Heart right ventricle (tissue), 16 donors: ENCODE measurements at regions not wholly inside any gene's neighbourhood (a gene's known extent, or its start where the extent isn't known, plus 50 kb on each side); places are given as distances from the start of the nearest gene placed in this dataset.

Source experiments
- ATAC-seq, 8 donors: fragments of 200-7000 bp; cut with Tn5 transposase; one replicate each; pipeline ENCODE4 v1.9.1; 2020; ENCODE audit warnings: mild to moderate bottlenecking in 8 of 8, moderate library complexity in 8 of 8, moderate number of reproducible peaks in 1 of 8
- DNase-seq, 2 donors: peaks; one replicate each; pipeline ENCODE4 v3.0.0-alpha.2; 2020
- H3K27ac ChIP-seq, 10 donors: fragments of 200-600 bp; sonication (generic) in 2 of 10; one replicate each; pipeline versions ENCODE4 v1.5.0 to v1.8.0; 2020 to 2022; ENCODE audit warnings: mild to moderate bottlenecking in 3 of 10
- H3K27me3 ChIP-seq, 7 donors: fragments of 200-600 bp; one replicate each; pipeline ENCODE4 v1.8.0; 2021 to 2022; ENCODE audit warnings: mild to moderate bottlenecking in 2 of 7
- H3K36me3 ChIP-seq, 9 donors: fragments of 200-600 bp; sonication (generic) in 1 of 9; one replicate each; pipeline versions ENCODE4 v1.5.0 to v1.8.0; 2020 to 2022; ENCODE audit warnings: mild to moderate bottlenecking in 2 of 9
- H3K4me1 ChIP-seq, 9 donors: fragments of 200-600 bp; sonication (generic) in 1 of 9; one replicate each; pipeline versions ENCODE4 v1.5.0 to v1.8.0; 2020 to 2022; ENCODE audit warnings: mild to moderate bottlenecking in 4 of 9
- H3K4me3 ChIP-seq, 10 donors: fragments of 200-600 bp; sonication (generic) in 2 of 10; one replicate each; pipeline versions ENCODE4 v1.5.0 to v1.8.0; 2020 to 2022; ENCODE audit warnings: mild to moderate bottlenecking in 7 of 10, moderate library complexity in 2 of 10
- H3K9me3 ChIP-seq, 11 donors: fragments of 200-600 bp in 10 of 11; sonication (generic) in 2 of 11; one replicate each; pipeline versions ENCODE4 v1.5.0 to v1.8.0; 2013 to 2022; ENCODE audit warnings: mild to moderate bottlenecking in 2 of 11, control low read depth in 1 of 11, moderate library complexity in 1 of 11
- CTCF ChIP-seq, 9 donors: fragments of 200-600 bp; sonication (generic) in 2 of 9; IDR thresholded peaks; one replicate each; pipeline versions ENCODE4 v1.5.0 to v1.8.0; 2021 to 2022; ENCODE audit warnings: antibody characterized with exemption in 9 of 9, mild to moderate bottlenecking in 5 of 9, moderate library complexity in 1 of 9
- WGBS, 2 donors: extraction: QIAGEN DNeasy Blood & Tissue Kit; methylation state at CpG; one replicate each; pipeline ENCODE4 v1.1.7; 2013; ENCODE audit warnings: inconsistent platforms in 1 of 2; 5-methylcytosine and 5-hydroxymethylcytosine counted together
- intact Hi-C, 10 donors: fragments of 100-400 bp; cut with DNase I; formaldehyde crosslinking; loops; one replicate each; pipeline versions ENCODE4 v1.11.1 to v1.14.2; 2022
- donor health status: Arrhythmogenic right ventricular cardiomyopathy.
- donor health status: ischemic (EF 13 %, LVEDD 7.1; RV severe dilation, severe dysfunction).
- donor health status: healthy with polysubstance abuse.
- donor health status: DM: no; HTN: yes; CAD: no.
- donor health status: DM: no; HTN: no; CAD: no.
- donor health status: ischemic (EF 25% LVEDD 6.9; RV normal size, moderate dysfunction).
- donor health status: ischemic (EF 25% LVEDD 5.7; RV mildly dilated, moderate dysfunction).
- donor health status: healthy.
- donor health status: DM: yes; HTN: yes; CAD: no.
- donor health status: Ischemic cardiomyopathy.
- donor health status: ischemic (EF 35%, LVEDD 5.7; RV mildly dilated, moderate dysfunction).
- donor health status: nonischemic (EF 11% LVEDD 7.7; RV severe dilation, severe dysfunction).
- donor health status: DM: yes; HTN: yes; CAD: no.
- donor health status: PGD.
- donor health status: ischemic (EF 29% LVEDD 5.4; RV normal size, mild dysfunction).
- donor health status: nonischemic (EF 23%, LVEDD 6.1; RV moderate dilation, normal function).

GRCh38 chr1:101667761-101668160, 329.0 kb downstream of the OLFM3 start:
- no peak for ATAC-seq

DNA sequence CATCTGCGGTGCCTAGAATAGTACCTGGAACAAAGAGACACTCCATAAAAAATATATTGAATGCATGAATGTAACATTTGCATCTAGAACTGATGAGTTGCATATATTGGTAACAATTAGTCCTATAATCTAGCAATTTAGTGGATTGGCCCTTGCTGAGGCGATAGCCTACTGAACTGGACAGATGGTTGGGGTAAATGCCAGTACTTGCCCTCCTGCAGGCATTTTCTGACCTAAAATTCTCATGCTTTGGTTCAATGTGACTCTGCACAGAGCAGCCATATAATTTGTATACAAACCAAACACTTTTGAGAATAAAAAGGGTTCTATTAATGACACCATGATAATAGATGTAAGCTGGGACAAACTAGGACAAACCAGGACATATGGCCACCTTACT, 313.6 kb downstream of the OLFM3 start:
- ATAC-seq = no peak

More at GRCh38 chr1:101667761-101668160, 329.0 kb downstream of the OLFM3 start:
- Histone ChIP-seq H3K36me3 (no peaks in the 10 kb centered on the region), H3K4me3 (no peak overlapping the region), H3K27me3 (no peaks in the 10 kb centered on the region), H3K27ac (no peak overlapping the region), H3K4me1 (no peaks in the 10 kb centered on the region), H3K9me3 (peaks cover 0 to 25% (median 8%) of the 10 kb centered on the region in 11 donors)
- TF ChIP-seq CTCF (IDR thresholded peaks at IDR 0.05) = no peak
- WGBS, 2 donors = 67 to 69% methylated on average over 2 of the region's 2 CpGs
- intact Hi-C loops = no loop called here
- DNase-seq = no peak

DNA sequence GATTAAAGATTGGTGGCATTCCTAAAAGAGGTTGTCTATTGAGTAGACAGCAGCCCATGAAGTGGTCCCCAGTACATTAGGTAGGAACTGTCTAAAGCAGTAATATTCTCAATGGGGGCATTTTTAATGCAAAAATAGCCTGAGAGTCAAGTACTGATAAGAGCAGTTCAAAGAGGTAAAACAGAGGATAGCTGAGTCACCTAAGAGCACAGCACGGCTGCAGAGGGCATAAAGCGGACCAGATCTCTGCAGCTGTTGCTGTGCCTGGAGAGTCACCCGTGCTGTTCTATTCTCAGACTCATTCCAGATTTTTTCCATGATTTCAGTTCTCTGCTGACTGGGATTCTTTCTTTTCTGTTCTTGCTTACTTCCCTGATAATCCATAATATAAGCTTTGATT, 313.2 kb downstream of the OLFM3 start:
- intact Hi-C loops = no loop called here
- Histone ChIP-seq H3K4me1 (peaks cover 0 to 9% (median 0%) of the 10 kb centered on the region in 9 donors), H3K27me3 (no peaks in the 10 kb centered on the region), H3K9me3 (no peaks in the 10 kb centered on the region), H3K4me3 (no peak overlapping the region), H3K27ac (no peak overlapping the region), H3K36me3 (no peaks in the 10 kb centered on the region)
- no peak for TF ChIP-seq CTCF (IDR thresholded peaks at IDR 0.05)
- WGBS, 2 donors = 17 to 31% methylated on average over 3 of the region's 3 CpGs
- peak in 1 of 8 donors; percentile 76 for ATAC-seq
- no peak for DNase-seq

More for the DNA sequence above, 313.6 kb downstream of the OLFM3 start:
- WGBS, 2 donors = 87 to 91% methylated on average over 2 of the region's 2 CpGs
- Histone ChIP-seq H3K4me3 (no peak overlapping the region), H3K27ac (no peak overlapping the region), H3K4me1 (peaks cover 0 to 9% (median 0%) of the 10 kb centered on the region in 9 donors), H3K36me3 (no peaks in the 10 kb centered on the region), H3K27me3 (no peaks in the 10 kb centered on the region), H3K9me3 (no peaks in the 10 kb centered on the region)
- DNase-seq = no peak
- intact Hi-C loops = no loop called here
- TF ChIP-seq CTCF (IDR thresholded peaks at IDR 0.05) = no peak

DNA sequence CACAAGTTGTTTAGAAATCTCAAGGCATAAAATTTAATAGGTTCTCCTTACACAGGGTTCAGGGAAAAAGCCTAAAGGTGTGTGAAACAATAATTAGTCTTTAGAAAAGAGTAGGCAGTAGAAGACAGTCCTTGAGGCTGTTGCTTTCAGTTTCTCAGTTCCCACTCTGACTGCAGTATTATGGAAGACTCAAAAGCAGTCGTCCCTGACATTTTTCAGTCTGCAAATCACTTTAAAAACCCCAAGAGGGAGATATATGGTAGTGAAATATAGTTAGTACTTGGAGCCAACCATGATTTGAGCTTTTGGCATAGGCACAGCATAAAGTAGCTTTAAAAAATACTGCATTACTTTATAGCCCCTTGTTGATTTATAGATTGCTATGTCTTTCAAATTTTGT, 299.7 kb downstream of the OLFM3 start:
- WGBS, 2 donors = 9 to 10% methylated on average over 1 of the region's 1 CpG
- intact Hi-C loops = no loop called here
- no peak for TF ChIP-seq CTCF (IDR thresholded peaks at IDR 0.05)

More for the DNA sequence above, 299.7 kb downstream of the OLFM3 start:
- Histone ChIP-seq H3K36me3 (no peaks in the 10 kb centered on the region), H3K4me1 (no peaks in the 10 kb centered on the region), H3K4me3 (no peak overlapping the region), H3K27me3 (no peaks in the 10 kb centered on the region), H3K27ac (no peak overlapping the region), H3K9me3 (peaks cover 0 to 5% (median 0%) of the 10 kb centered on the region in 11 donors)
- DNase-seq (no peak), ATAC-seq (no peak)
